HEK293 (cell line): ENCODE measurements at regions not wholly inside any gene's neighbourhood (a gene's known extent, or its start where the extent isn't known, plus 50 kb on each side); places are given as distances from the start of the nearest gene placed in this dataset.

ENCODE experiments used
- AEBP2 ChIP-seq: fragments of 450-650 bp; formaldehyde crosslinking; IDR thresholded peaks from 2 replicates; pipeline ENCODE4 v1.5.1; 2016; ENCODE audit warnings: missing biosample characterization, missing genetic modification characterization, borderline replicate concordance
- CTCF ChIP-seq: fragments of 450-650 bp; formaldehyde crosslinking; IDR thresholded peaks from 2 replicates; pipeline ENCODE4 v1.5.1; 2016; ENCODE audit warnings: missing biosample characterization, missing genetic modification characterization
- KLF8 ChIP-seq: fragments of 450-650 bp; formaldehyde crosslinking; IDR thresholded peaks from 2 replicates; pipeline ENCODE4 v1.5.1; 2016; ENCODE audit warnings: missing biosample characterization, missing genetic modification characterization
- ZNF133 ChIP-seq: fragments of 450-650 bp; formaldehyde crosslinking; IDR thresholded peaks from 2 replicates; pipeline ENCODE4 v1.5.1; 2016; ENCODE audit warnings: missing biosample characterization, missing genetic modification characterization
- ZNF2 ChIP-seq: fragments of 450-650 bp; formaldehyde crosslinking; IDR thresholded peaks from 2 replicates; pipeline ENCODE4 v1.5.1; 2016; ENCODE audit warnings: missing biosample characterization, missing genetic modification characterization
- ZNF211 ChIP-seq: fragments of 450-650 bp; formaldehyde crosslinking; IDR thresholded peaks from 2 replicates; pipeline ENCODE4 v1.5.1; 2016; ENCODE audit warnings: low read depth, missing biosample characterization, missing genetic modification characterization
- ZNF24 ChIP-seq: fragments of 450-650 bp; formaldehyde crosslinking; IDR thresholded peaks from 2 replicates; pipeline ENCODE4 v1.5.1; 2016; ENCODE audit warnings: missing biosample characterization, missing genetic modification characterization
- ZNF266 ChIP-seq: fragments of 450-650 bp; formaldehyde crosslinking; IDR thresholded peaks from 2 replicates; pipeline ENCODE4 v1.5.1; 2016; ENCODE audit warnings: missing biosample characterization, missing genetic modification characterization, low read depth
- ZNF350 ChIP-seq: fragments of 450-650 bp; formaldehyde crosslinking; IDR thresholded peaks from 2 replicates; pipeline ENCODE4 v1.5.0; 2017; ENCODE audit warnings: missing biosample characterization, mild to moderate bottlenecking, missing genetic modification characterization
- ZNF510 ChIP-seq: fragments of 450-650 bp; formaldehyde crosslinking; IDR thresholded peaks from 2 replicates; pipeline ENCODE4 v1.5.1; 2018; ENCODE audit warnings: mild to moderate bottlenecking, missing genetic modification characterization, missing biosample characterization; ENCODE audit not compliant: insufficient replicate concordance
- ZNF548 ChIP-seq: fragments of 450-650 bp; formaldehyde crosslinking; IDR thresholded peaks from 2 replicates; pipeline ENCODE4 v1.5.1; 2016; ENCODE audit warnings: missing biosample characterization, missing genetic modification characterization
- ZNF670 ChIP-seq: fragments of 450-650 bp; formaldehyde crosslinking; IDR thresholded peaks from 2 replicates; pipeline ENCODE4 v1.5.1; 2016; ENCODE audit warnings: missing biosample characterization, missing genetic modification characterization, low read depth
- TF ChIP-seq, protein P1 (sequence below): fragments of 450-650 bp; formaldehyde crosslinking; IDR thresholded peaks from 2 replicates; pipeline ENCODE4 v1.5.1; 2016; ENCODE audit warnings: missing biosample characterization, missing genetic modification characterization

GRCh38 chr1:203985676-203986075 lies 87.2 kb upstream of the SOX13 start:
- no peak for TF ChIP-seq CTCF (tag by site-specific recombination)
- TF ChIP-seq KLF8, result no peak
- TF ChIP-seq ZNF350 (tag by site-specific recombination), result no peak
- no peak for TF ChIP-seq ZNF211 (tag by site-specific recombination)
- no peak for TF ChIP-seq ZNF24 (tag by site-specific recombination)
- no peak for TF ChIP-seq ZNF670 (tag by site-specific recombination)
- TF ChIP-seq ZNF548, result no peak
- no peak for TF ChIP-seq AEBP2 (tag by site-specific recombination)
- TF ChIP-seq ZNF133, result no peak
- no peak for TF ChIP-seq ZNF266 (tag by site-specific recombination)
- TF ChIP-seq, protein P1, sequence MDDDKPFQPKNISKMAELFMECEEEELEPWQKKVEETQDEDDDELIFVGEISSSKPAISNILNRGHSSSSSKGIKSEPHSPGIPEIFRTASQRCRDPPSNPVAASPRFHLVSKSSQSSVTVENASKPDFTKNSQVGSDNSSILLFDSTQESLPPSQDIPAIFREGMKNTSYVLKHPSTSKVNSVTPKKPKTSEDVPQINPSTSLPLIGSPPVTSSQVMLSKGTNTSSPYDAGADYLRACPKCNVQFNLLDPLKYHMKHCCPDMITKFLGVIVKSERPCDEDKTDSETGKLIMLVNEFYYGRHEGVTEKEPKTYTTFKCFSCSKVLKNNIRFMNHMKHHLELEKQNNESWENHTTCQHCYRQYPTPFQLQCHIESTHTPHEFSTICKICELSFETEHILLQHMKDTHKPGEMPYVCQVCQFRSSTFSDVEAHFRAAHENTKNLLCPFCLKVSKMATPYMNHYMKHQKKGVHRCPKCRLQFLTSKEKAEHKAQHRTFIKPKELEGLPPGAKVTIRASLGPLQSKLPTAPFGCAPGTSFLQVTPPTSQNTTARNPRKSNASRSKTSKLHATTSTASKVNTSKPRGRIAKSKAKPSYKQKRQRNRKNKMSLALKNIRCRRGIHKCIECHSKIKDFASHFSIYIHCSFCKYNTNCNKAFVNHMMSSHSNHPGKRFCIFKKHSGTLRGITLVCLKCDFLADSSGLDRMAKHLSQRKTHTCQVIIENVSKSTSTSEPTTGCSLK (tag by site-specific recombination), result no peak
- no peak for TF ChIP-seq ZNF510
- TF ChIP-seq ZNF2 (tag by site-specific recombination), result no peak
